ENCODE measurements at regions not wholly inside any gene's neighbourhood (a gene's known extent, or its start where the extent isn't known, plus 50 kb on each side); places are given as distances from the start of the nearest gene placed in this dataset.

DNA sequence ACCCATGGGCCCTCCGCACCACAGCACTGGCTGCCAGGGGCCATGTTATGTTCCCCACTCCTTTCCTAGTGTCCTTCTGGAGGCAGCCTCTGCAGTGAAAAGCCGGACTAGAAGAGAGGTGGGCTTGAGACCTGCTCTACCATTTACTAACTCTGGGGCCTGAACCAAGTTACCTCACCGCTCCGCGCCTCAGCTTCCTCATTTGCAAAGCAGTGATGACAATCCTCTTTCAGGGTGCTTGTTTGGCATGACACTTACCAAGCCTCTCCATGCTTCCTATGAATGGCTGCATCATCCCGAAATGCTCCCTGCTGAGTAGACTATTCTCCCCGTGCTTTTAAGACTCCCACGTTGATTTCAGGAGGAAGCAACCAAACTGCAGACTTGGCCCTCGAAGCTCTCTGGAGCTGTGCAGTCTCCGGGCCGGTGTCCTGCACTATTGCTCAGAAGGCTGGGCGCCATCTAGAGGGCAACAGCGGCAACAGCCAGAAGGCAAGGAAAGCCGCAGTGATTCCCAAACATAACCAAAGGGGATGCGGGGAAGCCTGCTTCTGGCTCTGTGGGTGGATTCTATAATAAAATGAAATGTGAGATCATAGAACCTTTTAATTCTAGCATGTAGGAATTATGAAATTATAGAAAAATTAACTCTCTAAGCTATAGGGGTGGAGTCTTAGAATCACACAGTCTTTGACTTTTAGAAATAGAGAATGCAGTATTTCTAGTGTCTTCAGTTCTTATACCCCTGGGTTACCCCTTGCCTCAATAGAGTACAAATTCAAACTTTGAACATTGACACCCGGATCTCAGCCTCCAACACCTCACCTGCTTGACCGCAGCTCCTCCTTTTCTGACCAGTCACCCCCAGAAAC is 599.8 kb upstream of the BRINP1 start:
- H3K9me3 ChIP-seq (ENCODE audit: control insufficient read depth in 4 of 4, low read length in 3 of 4) = no peaks in the 10 kb centered on the region
- 32% methylated on average over 17 of the region's 17 CpGs for WGBS
- no peak overlapping the region for H3K9ac ChIP-seq (ENCODE audit: low read depth in 1 of 2, low read length in 2 of 2)
- H3K27ac ChIP-seq (ENCODE audit: low read depth in 1 of 2, low read length in 2 of 2) = no peak overlapping the region
- TF ChIP-seq GABPA (IDR thresholded peaks at IDR 0.05 in 1 of 2, conservative IDR thresholded peaks at IDR 0.05 in 1 of 2) = no peak
- TF ChIP-seq, protein P1, sequence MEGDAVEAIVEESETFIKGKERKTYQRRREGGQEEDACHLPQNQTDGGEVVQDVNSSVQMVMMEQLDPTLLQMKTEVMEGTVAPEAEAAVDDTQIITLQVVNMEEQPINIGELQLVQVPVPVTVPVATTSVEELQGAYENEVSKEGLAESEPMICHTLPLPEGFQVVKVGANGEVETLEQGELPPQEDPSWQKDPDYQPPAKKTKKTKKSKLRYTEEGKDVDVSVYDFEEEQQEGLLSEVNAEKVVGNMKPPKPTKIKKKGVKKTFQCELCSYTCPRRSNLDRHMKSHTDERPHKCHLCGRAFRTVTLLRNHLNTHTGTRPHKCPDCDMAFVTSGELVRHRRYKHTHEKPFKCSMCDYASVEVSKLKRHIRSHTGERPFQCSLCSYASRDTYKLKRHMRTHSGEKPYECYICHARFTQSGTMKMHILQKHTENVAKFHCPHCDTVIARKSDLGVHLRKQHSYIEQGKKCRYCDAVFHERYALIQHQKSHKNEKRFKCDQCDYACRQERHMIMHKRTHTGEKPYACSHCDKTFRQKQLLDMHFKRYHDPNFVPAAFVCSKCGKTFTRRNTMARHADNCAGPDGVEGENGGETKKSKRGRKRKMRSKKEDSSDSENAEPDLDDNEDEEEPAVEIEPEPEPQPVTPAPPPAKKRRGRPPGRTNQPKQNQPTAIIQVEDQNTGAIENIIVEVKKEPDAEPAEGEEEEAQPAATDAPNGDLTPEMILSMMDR (IDR thresholded peaks at IDR 0.05; ENCODE audit: low read depth, low read length, missing input control) = peak; percentile 81
- peak; percentile 84 to 90 for TF ChIP-seq RAD21 (IDR thresholded peaks at IDR 0.05)
- H3K36me3 ChIP-seq (ENCODE audit: control insufficient read depth in 4 of 4, insufficient read depth in 3 of 4, low read depth in 1 of 4, low read length in 3 of 4) = no peaks in the 10 kb centered on the region
- peaks cover 0 to 7% (median 5%) of the 10 kb centered on the region in 4 donors for H3K4me1 ChIP-seq (ENCODE audit: control insufficient read depth in 4 of 4, insufficient read depth in 4 of 4, low read length in 3 of 4)
- H3K4me3 ChIP-seq (ENCODE audit: low read depth in 1 of 3, low read length in 3 of 3) = no peak overlapping the region
- DNase-seq (ENCODE audit: low spot score) = peak; percentile 61
- peaks cover 0 to 2% (median 0%) of the 10 kb centered on the region in 4 donors for H3K27me3 ChIP-seq (ENCODE audit: control insufficient read depth in 4 of 4, insufficient read depth in 4 of 4, low read length in 3 of 4)

- DNase-seq (ENCODE audit: low spot score) = no peak
- no peaks in the 10 kb centered on the region for H3K4me1 ChIP-seq (ENCODE audit: control insufficient read depth in 4 of 4, insufficient read depth in 4 of 4, low read length in 3 of 4)
- 51% methylated on average over 6 of the region's 6 CpGs for WGBS
- H3K9me3 ChIP-seq (ENCODE audit: control insufficient read depth in 4 of 4, low read length in 3 of 4) = no peaks in the 10 kb centered on the region
- no peak overlapping the region for H3K27ac ChIP-seq (ENCODE audit: low read depth in 1 of 2, low read length in 2 of 2)
- no peak overlapping the region for H3K9ac ChIP-seq (ENCODE audit: low read depth in 1 of 2, low read length in 2 of 2)
- TF ChIP-seq SP1 (IDR thresholded peaks at IDR 0.05) (no peak), NR2F2 (IDR thresholded peaks at IDR 0.05) (no peak)
- TF ChIP-seq, protein P1 (IDR thresholded peaks at IDR 0.05; ENCODE audit: low read depth, low read length, missing input control) = no peak
- TF ChIP-seq, protein P2, sequence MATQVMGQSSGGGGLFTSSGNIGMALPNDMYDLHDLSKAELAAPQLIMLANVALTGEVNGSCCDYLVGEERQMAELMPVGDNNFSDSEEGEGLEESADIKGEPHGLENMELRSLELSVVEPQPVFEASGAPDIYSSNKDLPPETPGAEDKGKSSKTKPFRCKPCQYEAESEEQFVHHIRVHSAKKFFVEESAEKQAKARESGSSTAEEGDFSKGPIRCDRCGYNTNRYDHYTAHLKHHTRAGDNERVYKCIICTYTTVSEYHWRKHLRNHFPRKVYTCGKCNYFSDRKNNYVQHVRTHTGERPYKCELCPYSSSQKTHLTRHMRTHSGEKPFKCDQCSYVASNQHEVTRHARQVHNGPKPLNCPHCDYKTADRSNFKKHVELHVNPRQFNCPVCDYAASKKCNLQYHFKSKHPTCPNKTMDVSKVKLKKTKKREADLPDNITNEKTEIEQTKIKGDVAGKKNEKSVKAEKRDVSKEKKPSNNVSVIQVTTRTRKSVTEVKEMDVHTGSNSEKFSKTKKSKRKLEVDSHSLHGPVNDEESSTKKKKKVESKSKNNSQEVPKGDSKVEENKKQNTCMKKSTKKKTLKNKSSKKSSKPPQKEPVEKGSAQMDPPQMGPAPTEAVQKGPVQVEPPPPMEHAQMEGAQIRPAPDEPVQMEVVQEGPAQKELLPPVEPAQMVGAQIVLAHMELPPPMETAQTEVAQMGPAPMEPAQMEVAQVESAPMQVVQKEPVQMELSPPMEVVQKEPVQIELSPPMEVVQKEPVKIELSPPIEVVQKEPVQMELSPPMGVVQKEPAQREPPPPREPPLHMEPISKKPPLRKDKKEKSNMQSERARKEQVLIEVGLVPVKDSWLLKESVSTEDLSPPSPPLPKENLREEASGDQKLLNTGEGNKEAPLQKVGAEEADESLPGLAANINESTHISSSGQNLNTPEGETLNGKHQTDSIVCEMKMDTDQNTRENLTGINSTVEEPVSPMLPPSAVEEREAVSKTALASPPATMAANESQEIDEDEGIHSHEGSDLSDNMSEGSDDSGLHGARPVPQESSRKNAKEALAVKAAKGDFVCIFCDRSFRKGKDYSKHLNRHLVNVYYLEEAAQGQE (IDR thresholded peaks at IDR 0.05) = no peak
- no peak overlapping the region for H3K4me3 ChIP-seq (ENCODE audit: low read depth in 1 of 3, low read length in 3 of 3)
- peaks cover 0 to 2% (median 0%) of the 10 kb centered on the region in 4 donors for H3K27me3 ChIP-seq (ENCODE audit: control insufficient read depth in 4 of 4, insufficient read depth in 4 of 4, low read length in 3 of 4)
- H3K36me3 ChIP-seq (ENCODE audit: control insufficient read depth in 4 of 4, insufficient read depth in 3 of 4, low read depth in 1 of 4, low read length in 3 of 4) = no peaks in the 10 kb centered on the region
These were observed 598.8 kb upstream of the BRINP1 start for GRCh38 chr9:119967867-119968535.

Data from liver (tissue), 8 donors.